ENCODE measurements at regions not wholly inside any gene's neighbourhood (a gene's known extent, or its start where the extent isn't known, plus 50 kb on each side); places are given as distances from the start of the nearest gene placed in this dataset.

GRCh38 chr15:35166730-35167359, 81.8 kb upstream of the NANOGP8 start:
- no TSS peak for BruUV-seq (replicated peaks)
- Histone ChIP-seq H4K20me1 (ENCODE audit: insufficient read depth, low read length) (no peaks in the 10 kb centered on the region), H4K91ac (ENCODE audit: insufficient read depth, low read depth, low read length) (peak overlapping the region; percentile 35), H3K4me1 (ENCODE audit: control insufficient read depth, insufficient read depth, low read length) (peaks cover 7% of the 10 kb centered on the region), H3K36me3 (ENCODE audit: control insufficient read depth, insufficient read depth, low read length) (no peaks in the 10 kb centered on the region), H4K8ac (ENCODE audit: low read depth in 2 of 2, low read length in 2 of 2) (peak overlapping the region in 1 of 2 experiments; percentile 59; a peak in 2 of 4 replicates), H3K14ac (replicated peaks; ENCODE audit: low read depth, low read length) (peak overlapping the region; percentile 84; the same call in 1 of the 2 replicates), H2BK120ac (ENCODE audit: low read depth, low read length) (peak overlapping the region; percentile 51), H2BK20ac (ENCODE audit: low read depth, low read length) (peak overlapping the region; percentile 90), H3K56ac (ENCODE audit: extremely low read depth, insufficient read depth, low read length) (no peak overlapping the region), H2AK5ac (ENCODE audit: low read depth, low read length) (peak overlapping the region; percentile 5; the same call in 1 of the 2 replicates), H3K27ac (ENCODE audit: insufficient read depth, low read length) (no peak overlapping the region), H2BK5ac (ENCODE audit: low read depth, low read length, poor library complexity, severe bottlenecking) (peak overlapping the region; percentile 5), H3K4ac (ENCODE audit: low read depth, low read length) (peak overlapping the region; percentile 70), H3K79me1 (ENCODE audit: low read depth in 1 of 2, low read length in 2 of 2) (no peaks in the 10 kb centered on the region), H3K4me2 (ENCODE audit: low read depth, low read length) (no peak overlapping the region), H2BK15ac (ENCODE audit: low read depth, low read length) (peak overlapping the region; percentile 10; the same call in 1 of the 3 replicates), H3K4me3 (ENCODE audit: insufficient read depth, low read depth, low read length) (no peak overlapping the region), H3K9me1 (ENCODE audit: insufficient read depth, low read length) (peaks cover 8% of the 10 kb centered on the region), H3K27me3 (ENCODE audit: control insufficient read depth, insufficient read depth, low read length) (no peaks in the 10 kb centered on the region), H2AK9ac (replicated peaks; ENCODE audit: low read depth, low read length, poor library complexity) (no peak overlapping the region), H3K18ac (ENCODE audit: low read depth, low read length) (no peak overlapping the region), H3K9ac (ENCODE audit: low read depth, low read length) (no peak overlapping the region), H2AFZ (replicated peaks; ENCODE audit: low read length, poor library complexity) (peak overlapping the region; percentile 19), H3K23ac (ENCODE audit: low read depth, low read length) (peak overlapping the region; percentile 32; the same call in 1 of the 2 replicates), H4K5ac (ENCODE audit: low read depth, low read length) (no peak overlapping the region; the same call in 1 of the 2 replicates), H3K9me3 (ENCODE audit: control insufficient read depth, insufficient read depth, low read length) (no peaks in the 10 kb centered on the region)
- WGBS, 2 experiments (ENCODE audit: extremely low coverage in 2 of 2, insufficient read length in 1 of 2) = no CpG with 5 or more reads among the region's 3 CpGs
- dilution Hi-C loops (cut with HindIII; ENCODE audit: low sequenced_read_pairs, unreplicated experiment) (no loop called here), intact Hi-C loops (cut with micrococcal nuclease) (no loop called here), in situ Hi-C loops (cut with MboI; ENCODE audit: low sequenced_read_pairs) (no loop called here)
- peak; percentile 40 for ATAC-seq (ENCODE audit: low read depth)
- ChIA-PET CTCF (interaction anchor here (0.7 kb wide), 2 partner anchors 50 to 190 kb away, joined by 3 read pairs; no protein-coding TSS in a partner anchor), POLR2A (ENCODE audit: unreplicated experiment) (no interaction called here)
- no peak for TF ChIP-seq MXI1 (IDR thresholded peaks at IDR 0.05; ENCODE audit: borderline replicate concordance, low read depth, low read length)
- TF ChIP-seq, protein P1, sequence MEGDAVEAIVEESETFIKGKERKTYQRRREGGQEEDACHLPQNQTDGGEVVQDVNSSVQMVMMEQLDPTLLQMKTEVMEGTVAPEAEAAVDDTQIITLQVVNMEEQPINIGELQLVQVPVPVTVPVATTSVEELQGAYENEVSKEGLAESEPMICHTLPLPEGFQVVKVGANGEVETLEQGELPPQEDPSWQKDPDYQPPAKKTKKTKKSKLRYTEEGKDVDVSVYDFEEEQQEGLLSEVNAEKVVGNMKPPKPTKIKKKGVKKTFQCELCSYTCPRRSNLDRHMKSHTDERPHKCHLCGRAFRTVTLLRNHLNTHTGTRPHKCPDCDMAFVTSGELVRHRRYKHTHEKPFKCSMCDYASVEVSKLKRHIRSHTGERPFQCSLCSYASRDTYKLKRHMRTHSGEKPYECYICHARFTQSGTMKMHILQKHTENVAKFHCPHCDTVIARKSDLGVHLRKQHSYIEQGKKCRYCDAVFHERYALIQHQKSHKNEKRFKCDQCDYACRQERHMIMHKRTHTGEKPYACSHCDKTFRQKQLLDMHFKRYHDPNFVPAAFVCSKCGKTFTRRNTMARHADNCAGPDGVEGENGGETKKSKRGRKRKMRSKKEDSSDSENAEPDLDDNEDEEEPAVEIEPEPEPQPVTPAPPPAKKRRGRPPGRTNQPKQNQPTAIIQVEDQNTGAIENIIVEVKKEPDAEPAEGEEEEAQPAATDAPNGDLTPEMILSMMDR (conservative IDR thresholded peaks at IDR 0.05; ENCODE audit: low read depth, low read length) = no peak
- TF ChIP-seq MAZ (IDR thresholded peaks at IDR 0.05; ENCODE audit: borderline replicate concordance, low read depth, low read length) = no peak
- no peak for TF ChIP-seq SMC3 (IDR thresholded peaks at IDR 0.05; ENCODE audit: low read depth, low read length)
- TF ChIP-seq CHD1 (IDR thresholded peaks at IDR 0.05; ENCODE audit: low read depth, low read length) = no peak
- TF ChIP-seq RCOR1 (IDR thresholded peaks at IDR 0.05; ENCODE audit: insufficient replicate concordance, low read length) = no peak
- no peak for TF ChIP-seq RAD21 (IDR thresholded peaks at IDR 0.05; ENCODE audit: low read length)
- TF ChIP-seq FOS (IDR thresholded peaks at IDR 0.05; ENCODE audit: low read depth, low read length) = no peak
- no peak for TF ChIP-seq BHLHE40 (IDR thresholded peaks at IDR 0.05; ENCODE audit: low read depth, low read length)
- TF ChIP-seq, protein P2, sequence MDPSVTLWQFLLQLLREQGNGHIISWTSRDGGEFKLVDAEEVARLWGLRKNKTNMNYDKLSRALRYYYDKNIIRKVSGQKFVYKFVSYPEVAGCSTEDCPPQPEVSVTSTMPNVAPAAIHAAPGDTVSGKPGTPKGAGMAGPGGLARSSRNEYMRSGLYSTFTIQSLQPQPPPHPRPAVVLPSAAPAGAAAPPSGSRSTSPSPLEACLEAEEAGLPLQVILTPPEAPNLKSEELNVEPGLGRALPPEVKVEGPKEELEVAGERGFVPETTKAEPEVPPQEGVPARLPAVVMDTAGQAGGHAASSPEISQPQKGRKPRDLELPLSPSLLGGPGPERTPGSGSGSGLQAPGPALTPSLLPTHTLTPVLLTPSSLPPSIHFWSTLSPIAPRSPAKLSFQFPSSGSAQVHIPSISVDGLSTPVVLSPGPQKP (IDR thresholded peaks at IDR 0.05; ENCODE audit: borderline replicate concordance, low read depth, low read length) = no peak
- TF ChIP-seq POLR2A (IDR thresholded peaks at IDR 0.05; ENCODE audit: low read depth, low read length) = no peak
- no peak for TF ChIP-seq MAFK (IDR thresholded peaks at IDR 0.05; ENCODE audit: low read depth, low read length)
- no peak for TF ChIP-seq USF2 (IDR thresholded peaks at IDR 0.05; ENCODE audit: low read depth, low read length)
- no peak for TF ChIP-seq CEBPB (IDR thresholded peaks at IDR 0.05; ENCODE audit: low read depth, low read length)
- no peak for TF ChIP-seq RFX5 (IDR thresholded peaks at IDR 0.05; ENCODE audit: low read depth, low read length)
- TF ChIP-seq NFE2L2 (IDR thresholded peaks at IDR 0.05; ENCODE audit: low read depth, low read length) = no peak
- peak; percentile 47 for DNase-seq
